ENCODE measurements at regions not wholly inside any gene's neighbourhood (a gene's known extent, or its start where the extent isn't known, plus 50 kb on each side); places are given as distances from the start of the nearest gene placed in this dataset.

GRCh38 chr1:13901039-13901438 lies 201.1 kb downstream of the PRDM2 start:
- Histone ChIP-seq H3K9me1 (replicated peaks; ENCODE audit: control insufficient read depth, extremely low read depth, insufficient read depth, low read length) (no peaks in the 10 kb centered on the region), H3K27ac (ENCODE audit: insufficient read depth, low read depth, low read length) (no peak overlapping the region), H3K4me1 (ENCODE audit: control insufficient read depth, extremely low read depth, insufficient read depth, low read length) (no peaks in the 10 kb centered on the region), H4K20me1 (replicated peaks; ENCODE audit: control insufficient read depth, extremely low read depth, insufficient read depth, low read length) (no peaks in the 10 kb centered on the region), H3K9me3 (replicated peaks; ENCODE audit: control insufficient read depth, insufficient read depth, low read length) (peaks cover 6% of the 10 kb centered on the region), H3K79me2 (ENCODE audit: control insufficient read depth, insufficient read depth, low read length) (no peaks in the 10 kb centered on the region), H3K9ac (replicated peaks; ENCODE audit: extremely low read depth, insufficient read depth, low read length) (no peak overlapping the region), H2AFZ (ENCODE audit: low read depth, low read length) (no peak overlapping the region), H3K4me2 (ENCODE audit: insufficient read depth, low read length) (no peak overlapping the region), H3K27me3 (ENCODE audit: control insufficient read depth in 2 of 2, insufficient read depth in 2 of 2, low read length in 2 of 2) (no peaks in the 10 kb centered on the region), H3K4me3 (replicated peaks in 1 of 3; ENCODE audit: insufficient read depth in 1 of 3, low read depth in 1 of 3, low read length in 3 of 3) (no peak overlapping the region), H3K36me3 (ENCODE audit: control insufficient read depth in 2 of 2, extremely low read depth in 1 of 2, insufficient read depth in 2 of 2, low read length in 2 of 2) (no peaks in the 10 kb centered on the region)
- POLR2A ChIA-PET = no interaction called here
- CTCF ChIA-PET = no interaction called here
- BruUV-seq (replicated peaks) = no TSS peak
- DNase-seq (ENCODE audit: low read depth, low spot score) (no peak), FAIRE-seq (no peak)
- dilution Hi-C loops (cut with MboI; ENCODE audit: extremely low pct_ligation_motif_present, low sequenced_read_pairs) (no loop called here), intact Hi-C loops (cut with micrococcal nuclease) (no loop called here)
- TF ChIP-seq FOS (IDR thresholded peaks at IDR 0.05; ENCODE audit: borderline replicate concordance, insufficient read depth, low read length) (no peak), CTCF (IDR thresholded peaks at IDR 0.05; ENCODE audit: extremely low read depth in 1 of 2, insufficient read depth in 1 of 2, low read depth in 1 of 2, low read length in 2 of 2) (no peak), MYC (IDR thresholded peaks at IDR 0.05; ENCODE audit: low read depth, low read length) (no peak), POLR2A (IDR thresholded peaks at IDR 0.05; ENCODE audit: low read depth, low read length) (no peak), JUN (IDR thresholded peaks at IDR 0.05; ENCODE audit: borderline replicate concordance, insufficient read depth, insufficient read length, low read depth) (no peak), MAX (IDR thresholded peaks at IDR 0.05; ENCODE audit: insufficient read depth, insufficient read length) (no peak), EZH2 (IDR thresholded peaks at IDR 0.05; ENCODE audit: borderline replicate concordance, low read depth, low read length, severe bottlenecking) (no peak), POLR2AphosphoS5 (IDR thresholded peaks at IDR 0.05; ENCODE audit: insufficient read depth, low read depth, low read length) (no peak), GATA2 (IDR thresholded peaks at IDR 0.05; ENCODE audit: insufficient read depth, insufficient read length, low read depth, low read length) (no peak)
